ENCODE measurements at regions not wholly inside any gene's neighbourhood (a gene's known extent, or its start where the extent isn't known, plus 50 kb on each side); places are given as distances from the start of the nearest gene placed in this dataset.

GRCh38 chr15:75790631-75791336, 52.5 kb upstream of the UBE2Q2 start:
- H3K4me3 ChIP-seq (replicated peaks in 1 of 2; ENCODE audit: low read depth in 1 of 2, low read length in 2 of 2) = no peak overlapping the region
- ATAC-seq = no peak
- H3K4me2 ChIP-seq (ENCODE audit: low read length) = no peak overlapping the region
- ChIA-PET CTCF (no interaction called here), POLR2A (no interaction called here), RAD21 (ENCODE audit: low non-redundant PET in 1 of 2, low total read pairs in 2 of 2, uncharacterized antibody in 2 of 2, unreplicated experiment in 2 of 2) (no interaction called here)
- H3K27me3 ChIP-seq (ENCODE audit: insufficient read depth, low read length) = peaks cover 10% of the 10 kb centered on the region; the same call in 1 of the 2 replicates
- no TSS peak for BruUV-seq (replicated peaks)
- H4K20me1 ChIP-seq (ENCODE audit: insufficient read depth) = no peaks in the 10 kb centered on the region
- intact Hi-C loops (cut with micrococcal nuclease) = no loop called here
- H3K27ac ChIP-seq (ENCODE audit: low read depth, low read length) = no peak overlapping the region
- TF ChIP-seq TCF7L2 (IDR thresholded peaks at IDR 0.05; ENCODE audit: borderline replicate concordance, extremely low read depth, insufficient read depth, insufficient read length) = no peak
- TF ChIP-seq YY1 (IDR thresholded peaks at IDR 0.05; ENCODE audit: extremely low read depth, insufficient replicate concordance, low read depth, low read length) = no peak
- TF ChIP-seq POLR2A (IDR thresholded peaks at IDR 0.05; ENCODE audit: borderline replicate concordance, extremely low read depth, insufficient read depth, insufficient read length) = no peak
- TF ChIP-seq ZFX (IDR thresholded peaks at IDR 0.05) = no peak
- TF ChIP-seq REST (IDR thresholded peaks at IDR 0.05; ENCODE audit: low read depth) = no peak
- DNase-seq (ENCODE audit: low read depth, low spot score) = no peak
- H3K4me1 ChIP-seq (ENCODE audit: control insufficient read depth in 1 of 2, insufficient read depth in 2 of 2, low read length in 2 of 2) = no peaks in the 10 kb centered on the region
- no peaks in the 10 kb centered on the region for H3K36me3 ChIP-seq (ENCODE audit: control insufficient read depth in 1 of 2, insufficient read depth in 2 of 2, low read length in 2 of 2)
- no peaks in the 10 kb centered on the region for H3K79me2 ChIP-seq (ENCODE audit: insufficient read depth, low read length)
- H3K9ac ChIP-seq (ENCODE audit: low read length) = no peak overlapping the region
- H3K9me2 ChIP-seq (ENCODE audit: insufficient read depth) = no peaks in the 10 kb centered on the region
- H3K9me3 ChIP-seq (ENCODE audit: control insufficient read depth in 1 of 2, insufficient read depth in 1 of 2, low read depth in 1 of 2, low read length in 2 of 2) = no peaks in the 10 kb centered on the region
- no peak overlapping the region for H2AFZ ChIP-seq (ENCODE audit: low read depth, low read length, poor library complexity, severe bottlenecking)

- POLR2A ChIA-PET = no interaction called here
- Histone ChIP-seq H3K27ac (ENCODE audit: low read depth, low read length) (no peak overlapping the region), H2AFZ (ENCODE audit: low read depth, low read length, poor library complexity, severe bottlenecking) (no peak overlapping the region), H3K9me3 (ENCODE audit: control insufficient read depth in 1 of 2, insufficient read depth in 1 of 2, low read depth in 1 of 2, low read length in 2 of 2) (no peaks in the 10 kb centered on the region), H3K9me2 (ENCODE audit: insufficient read depth) (no peaks in the 10 kb centered on the region), H3K4me2 (ENCODE audit: low read length) (no peak overlapping the region), H3K4me3 (replicated peaks in 1 of 2; ENCODE audit: low read depth in 1 of 2, low read length in 2 of 2) (no peak overlapping the region), H3K79me2 (ENCODE audit: insufficient read depth, low read length) (no peaks in the 10 kb centered on the region), H3K36me3 (ENCODE audit: control insufficient read depth in 1 of 2, insufficient read depth in 2 of 2, low read length in 2 of 2) (no peaks in the 10 kb centered on the region), H3K9ac (ENCODE audit: low read length) (no peak overlapping the region), H4K20me1 (ENCODE audit: insufficient read depth) (no peaks in the 10 kb centered on the region), H3K4me1 (ENCODE audit: control insufficient read depth in 1 of 2, insufficient read depth in 2 of 2, low read length in 2 of 2) (no peaks in the 10 kb centered on the region), H3K27me3 (ENCODE audit: insufficient read depth, low read length) (peaks cover 10% of the 10 kb centered on the region; the same call in 1 of the 2 replicates)
- RAD21 ChIA-PET (ENCODE audit: low non-redundant PET in 1 of 2, low total read pairs in 2 of 2, uncharacterized antibody in 2 of 2, unreplicated experiment in 2 of 2) = no interaction called here
- CTCF ChIA-PET = no interaction called here
- no peak for DNase-seq (ENCODE audit: low read depth, low spot score)
- intact Hi-C loops (cut with micrococcal nuclease) = no loop called here
- BruUV-seq (replicated peaks) = no TSS peak
- no peak for ATAC-seq
- TF ChIP-seq ATF3 (IDR thresholded peaks at IDR 0.05) (no peak), EGR1 (IDR thresholded peaks at IDR 0.05; ENCODE audit: low read depth) (no peak), POLR2A (IDR thresholded peaks at IDR 0.05; ENCODE audit: borderline replicate concordance, extremely low read depth, insufficient read depth, insufficient read length) (no peak), ZFX (IDR thresholded peaks at IDR 0.05) (no peak), POLR2AphosphoS5 (IDR thresholded peaks at IDR 0.05; ENCODE audit: low read depth, low read length) (no peak), CBX3 (IDR thresholded peaks at IDR 0.05; ENCODE audit: low read depth) (no peak), REST (IDR thresholded peaks at IDR 0.05; ENCODE audit: low read depth) (no peak), EZH2phosphoT487 (IDR thresholded peaks at IDR 0.05; ENCODE audit: borderline replicate concordance) (no peak), JUND (IDR thresholded peaks at IDR 0.05) (no peak), EZH2 (IDR thresholded peaks at IDR 0.05) (no peak), CEBPB (IDR thresholded peaks at IDR 0.05; ENCODE audit: low read depth) (no peak)
Observed at GRCh38 chr15:75786575-75786947, 56.7 kb upstream of the UBE2Q2 start.
